Osteocyte (in vitro differentiated cells): ENCODE measurements at regions not wholly inside any gene's neighbourhood (a gene's known extent, or its start where the extent isn't known, plus 50 kb on each side); places are given as distances from the start of the nearest gene placed in this dataset.

Experiments
- DNase-seq: peaks from one replicate; pipeline ENCODE4 v3.0.0; 2021; ENCODE audit warnings: mixed read lengths; ENCODE audit not compliant: unreplicated experiment; ENCODE audit errors: extremely low spot score
- H3K27ac Mint-ChIP-seq: one replicate; pipeline ENCODE4 v1.8.0; 2021; ENCODE audit warnings: mild to moderate bottlenecking, mixed read lengths; ENCODE audit not compliant: unreplicated experiment
- H3K27me3 Mint-ChIP-seq: one replicate; pipeline ENCODE4 v1.8.0; 2021; ENCODE audit warnings: mixed read lengths; ENCODE audit not compliant: unreplicated experiment
- H3K36me3 Mint-ChIP-seq: one replicate; pipeline ENCODE4 v1.8.0; 2021; ENCODE audit warnings: mixed read lengths; ENCODE audit not compliant: unreplicated experiment
- H3K4me1 Mint-ChIP-seq: one replicate; pipeline ENCODE4 v1.8.0; 2021; ENCODE audit warnings: mixed read lengths; ENCODE audit not compliant: unreplicated experiment
- H3K4me3 Mint-ChIP-seq: one replicate; pipeline ENCODE4 v1.8.0; 2021; ENCODE audit warnings: mild to moderate bottlenecking, moderate library complexity, mixed read lengths; ENCODE audit not compliant: unreplicated experiment
- H3K9me3 Mint-ChIP-seq: one replicate; pipeline ENCODE4 v1.8.0; 2021; ENCODE audit warnings: mixed read lengths; ENCODE audit not compliant: unreplicated experiment
- TF ChIP-seq, protein P1 (sequence below): fragments of 200-600 bp; sonication (generic); IDR thresholded peaks from 2 replicates; pipeline ENCODE4 v1.5.0; 2021; ENCODE audit warnings: antibody characterized with exemption, mild to moderate bottlenecking, moderate library complexity

DNA sequence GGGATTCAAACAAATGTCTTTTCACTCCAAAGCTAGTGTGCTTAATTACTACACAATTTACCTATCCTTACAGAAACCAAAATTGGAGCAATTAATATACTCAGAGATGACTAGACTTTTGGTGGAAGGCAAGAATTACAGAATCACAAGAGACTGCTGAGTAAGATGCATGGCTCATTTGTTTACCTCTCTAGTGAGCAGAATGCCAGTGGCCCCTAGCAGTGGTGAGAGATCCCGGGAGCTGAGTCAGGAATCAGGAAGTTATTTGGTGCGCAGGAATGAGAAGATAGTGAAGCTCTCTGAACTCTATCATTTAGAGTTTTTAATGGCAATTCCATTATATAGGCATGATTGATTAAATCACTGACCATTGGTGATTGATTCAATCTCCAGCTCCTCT, 188.9 kb upstream of the SESN3 start:
- Mint-ChIP-seq H3K4me1 (no peaks in the 10 kb centered on the region), H3K27ac (no peak overlapping the region), H3K27me3 (peaks cover 12% of the 10 kb centered on the region), H3K9me3 (no peaks in the 10 kb centered on the region), H3K4me3 (no peak overlapping the region), H3K36me3 (no peaks in the 10 kb centered on the region)
- DNase-seq: no peak
- TF ChIP-seq, protein P1, sequence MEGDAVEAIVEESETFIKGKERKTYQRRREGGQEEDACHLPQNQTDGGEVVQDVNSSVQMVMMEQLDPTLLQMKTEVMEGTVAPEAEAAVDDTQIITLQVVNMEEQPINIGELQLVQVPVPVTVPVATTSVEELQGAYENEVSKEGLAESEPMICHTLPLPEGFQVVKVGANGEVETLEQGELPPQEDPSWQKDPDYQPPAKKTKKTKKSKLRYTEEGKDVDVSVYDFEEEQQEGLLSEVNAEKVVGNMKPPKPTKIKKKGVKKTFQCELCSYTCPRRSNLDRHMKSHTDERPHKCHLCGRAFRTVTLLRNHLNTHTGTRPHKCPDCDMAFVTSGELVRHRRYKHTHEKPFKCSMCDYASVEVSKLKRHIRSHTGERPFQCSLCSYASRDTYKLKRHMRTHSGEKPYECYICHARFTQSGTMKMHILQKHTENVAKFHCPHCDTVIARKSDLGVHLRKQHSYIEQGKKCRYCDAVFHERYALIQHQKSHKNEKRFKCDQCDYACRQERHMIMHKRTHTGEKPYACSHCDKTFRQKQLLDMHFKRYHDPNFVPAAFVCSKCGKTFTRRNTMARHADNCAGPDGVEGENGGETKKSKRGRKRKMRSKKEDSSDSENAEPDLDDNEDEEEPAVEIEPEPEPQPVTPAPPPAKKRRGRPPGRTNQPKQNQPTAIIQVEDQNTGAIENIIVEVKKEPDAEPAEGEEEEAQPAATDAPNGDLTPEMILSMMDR: no peak

DNA sequence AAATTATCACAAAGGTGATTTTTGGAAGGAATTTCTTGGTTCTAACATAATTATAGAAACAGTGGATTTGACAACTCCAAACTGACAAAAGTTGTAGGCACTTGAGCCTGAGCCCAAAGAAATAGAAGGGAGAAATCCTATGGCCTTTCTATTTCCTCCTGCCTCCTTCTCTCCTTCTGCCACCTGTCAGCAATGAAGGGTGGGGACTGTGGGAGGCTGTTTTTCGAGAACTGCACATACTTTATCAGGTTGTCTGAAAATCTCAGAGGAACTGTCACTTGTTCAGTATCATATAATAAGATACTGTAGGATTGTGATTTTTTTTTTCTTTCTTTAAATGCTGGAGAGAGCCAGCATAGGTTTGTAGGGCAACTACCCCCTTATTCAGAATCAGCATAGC, 187.9 kb upstream of the SESN3 start:
- no peaks in the 10 kb centered on the region for H3K4me1 Mint-ChIP-seq
- no peak overlapping the region for H3K4me3 Mint-ChIP-seq
- TF ChIP-seq, protein P1: no peak
- no peak overlapping the region for H3K27ac Mint-ChIP-seq
- no peaks in the 10 kb centered on the region for H3K36me3 Mint-ChIP-seq
- no peaks in the 10 kb centered on the region for H3K9me3 Mint-ChIP-seq
- H3K27me3 Mint-ChIP-seq: peaks cover 17% of the 10 kb centered on the region
- no peak for DNase-seq

DNA sequence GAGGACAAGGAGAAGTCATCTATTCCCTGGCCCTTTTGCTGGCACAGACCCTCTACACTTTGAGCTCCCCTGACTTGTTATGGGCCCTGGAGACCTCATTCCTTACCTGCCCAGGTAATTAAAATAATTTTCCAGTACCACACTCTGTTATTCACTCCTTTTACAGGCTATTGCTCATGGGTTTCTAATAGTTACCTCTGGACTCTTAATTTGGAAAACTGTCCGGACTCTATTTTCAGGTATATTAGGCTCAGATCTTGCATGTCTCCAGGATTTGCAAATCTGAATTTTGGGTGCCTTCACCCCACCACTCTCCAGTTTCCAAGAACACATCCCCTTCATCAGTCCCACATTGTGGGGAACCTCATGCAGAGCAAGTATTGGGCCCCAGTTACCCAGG, 186.8 kb upstream of the SESN3 start:
- TF ChIP-seq, protein P1: no peak
- peaks cover 18% of the 10 kb centered on the region for H3K27me3 Mint-ChIP-seq
- no peak overlapping the region for H3K27ac Mint-ChIP-seq
- H3K4me1 Mint-ChIP-seq: no peaks in the 10 kb centered on the region
- no peaks in the 10 kb centered on the region for H3K9me3 Mint-ChIP-seq
- H3K4me3 Mint-ChIP-seq: no peak overlapping the region
- H3K36me3 Mint-ChIP-seq: no peaks in the 10 kb centered on the region
- no peak for DNase-seq

DNA sequence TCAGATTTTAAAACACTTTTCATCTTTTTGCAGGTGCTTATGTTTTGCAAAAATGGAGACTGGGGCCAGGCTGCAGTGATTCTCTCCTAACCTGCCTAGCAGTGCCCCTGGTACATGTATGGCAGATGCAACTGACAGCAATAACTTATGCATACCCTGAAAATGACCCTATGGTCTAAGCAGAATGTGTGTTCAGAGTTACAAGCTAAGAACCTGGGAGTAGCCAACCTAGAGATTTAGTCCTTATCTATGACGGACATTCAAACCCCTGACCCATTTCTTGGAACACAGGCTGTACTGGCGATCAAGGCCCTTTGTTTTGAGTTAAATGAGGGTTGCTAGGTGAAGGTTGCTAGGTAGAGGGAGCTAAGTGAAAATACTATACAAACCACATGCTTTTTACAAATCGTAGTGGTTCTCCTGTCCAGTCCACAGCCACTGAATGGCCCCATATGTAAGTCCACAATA, 184.9 kb upstream of the SESN3 start:
- H3K27me3 Mint-ChIP-seq: peaks cover 16% of the 10 kb centered on the region
- H3K9me3 Mint-ChIP-seq: no peaks in the 10 kb centered on the region
- no peak overlapping the region for H3K27ac Mint-ChIP-seq
- no peak overlapping the region for H3K4me3 Mint-ChIP-seq
- no peaks in the 10 kb centered on the region for H3K4me1 Mint-ChIP-seq
- DNase-seq: no peak
- TF ChIP-seq, protein P1: no peak
- no peaks in the 10 kb centered on the region for H3K36me3 Mint-ChIP-seq

DNA sequence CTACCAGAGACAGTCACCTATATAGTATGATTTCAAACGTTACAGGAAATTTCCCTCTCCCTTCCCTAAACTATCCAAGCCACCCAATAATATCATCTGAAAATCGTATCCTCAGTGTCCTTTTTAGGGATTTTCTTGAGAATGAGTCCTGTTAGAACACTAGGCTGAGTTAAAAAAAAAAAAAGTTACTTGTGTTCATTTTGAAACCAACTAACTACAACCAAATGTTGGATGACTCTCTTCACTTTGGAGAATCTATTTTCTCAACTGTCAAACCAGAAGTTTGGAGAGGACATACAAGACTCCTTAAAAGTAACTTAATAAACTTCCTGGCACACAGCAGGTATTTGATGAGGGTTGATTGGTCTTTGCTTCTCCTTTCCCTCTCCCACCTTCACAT, 183.2 kb upstream of the SESN3 start:
- H3K27me3 Mint-ChIP-seq: peaks cover 17% of the 10 kb centered on the region
- DNase-seq: no peak
- no peaks in the 10 kb centered on the region for H3K36me3 Mint-ChIP-seq
- no peaks in the 10 kb centered on the region for H3K9me3 Mint-ChIP-seq
- TF ChIP-seq, protein P1: no peak
- H3K4me3 Mint-ChIP-seq: no peak overlapping the region
- H3K4me1 Mint-ChIP-seq: no peaks in the 10 kb centered on the region
- H3K27ac Mint-ChIP-seq: no peak overlapping the region
